NCI-H146 treated with DMSO at 0.1 percent for 48 hours (cell line): ENCODE measurements at regions not wholly inside any gene's neighbourhood (a gene's known extent, or its start where the extent isn't known, plus 50 kb on each side); places are given as distances from the start of the nearest gene placed in this dataset.
"Not testable (repeated sequence)": the region's sequence is repeated elsewhere in the genome, so short reads cannot be mapped to it uniquely, and the experiment has no call there.

Source experiments
- DNase-seq: peaks from one replicate; lab custom pipeline; 2025; ENCODE audit not compliant: unreplicated experiment; lab: John Stamatoyannopoulos, UW

- DNase-seq, result no peak
Measured at GRCh38 chr13:69108486-69108885, 999.1 kb upstream of the ATXN8OS start.

- DNase-seq, result no peak
Measured at GRCh38 chr13:69107436-69107835, 1000.2 kb upstream of the ATXN8OS start.

- no peak for DNase-seq
Measured at GRCh38 chr13:69101841-69102240, 1005.8 kb upstream of the ATXN8OS start.

GRCh38 chr13:69094485-69094884 lies 1013.1 kb upstream of the ATXN8OS start:
- DNase-seq, result no peak

- no peak for DNase-seq
Measured at GRCh38 chr13:69092615-69093322, 1014.9 kb upstream of the ATXN8OS start.

GRCh38 chr13:69077267-69077666 lies 1030.4 kb upstream of the ATXN8OS start:
- DNase-seq, result no peak

GRCh38 chr13:69069554-69070133 lies 1038.0 kb upstream of the ATXN8OS start:
- no peak for DNase-seq

- DNase-seq, result no peak
Measured at GRCh38 chr13:69050696-69051095, 1056.9 kb upstream of the ATXN8OS start.

GRCh38 chr13:69044629-69045028 lies 1063.0 kb upstream of the ATXN8OS start:
- no peak for DNase-seq

- DNase-seq, result no peak
Measured at GRCh38 chr13:69040898-69041297, 1066.7 kb upstream of the ATXN8OS start.

- DNase-seq, result no peak
Measured at GRCh38 chr13:69035771-69036170, 1071.9 kb upstream of the ATXN8OS start.

GRCh38 chr13:69028936-69029335 lies 1078.7 kb upstream of the ATXN8OS start:
- no peak for DNase-seq

- DNase-seq, result no peak
Measured at GRCh38 chr13:69020120-69020519, 1087.5 kb upstream of the ATXN8OS start.

- DNase-seq, result not testable (repeated sequence)
Measured at GRCh38 chr13:69018173-69018572, 1089.5 kb upstream of the ATXN8OS start.

GRCh38 chr13:69010789-69011188 lies 1096.8 kb upstream of the ATXN8OS start:
- no peak for DNase-seq

- no peak for DNase-seq
Measured at GRCh38 chr13:69008499-69008898, 1099.1 kb upstream of the ATXN8OS start.

GRCh38 chr13:68998056-68998455 lies 1109.6 kb upstream of the ATXN8OS start:
- no peak for DNase-seq

- no peak for DNase-seq
Measured at GRCh38 chr13:68996668-68997025, 1111.0 kb upstream of the ATXN8OS start.

GRCh38 chr13:68995972-68996667 lies 1111.5 kb upstream of the ATXN8OS start:
- no peak for DNase-seq

GRCh38 chr13:68993154-68993553 lies 1114.5 kb upstream of the ATXN8OS start:
- DNase-seq, result no peak

GRCh38 chr13:68988176-68988575 lies 1119.5 kb upstream of the ATXN8OS start:
- no peak for DNase-seq

- no peak for DNase-seq
Measured at GRCh38 chr13:68987585-68987984, 1120.0 kb upstream of the ATXN8OS start.
